HepG2 (cell line): ENCODE measurements at regions not wholly inside any gene's neighbourhood (a gene's known extent, or its start where the extent isn't known, plus 50 kb on each side); places are given as distances from the start of the nearest gene placed in this dataset.

Source experiments
- ATAC-seq: fragments of 200-7000 bp; cut with Tn5 transposase; 3 replicates; pipeline ENCODE4 v1.9.1; 2020; ENCODE audit warnings: mild to moderate bottlenecking, moderate library complexity
- BruUV-seq: library from RNA; stranded (reverse); fragments of 400-500 nt; replicated peaks from 2 replicates; lab custom pipeline; 2021; lab: Mats Ljungman, UMichigan
- CTCF ChIA-PET: fragments of 300-600 bp; formaldehyde crosslinking; extraction: SDS; loops from one replicate; lab custom pipeline; 2021; ENCODE audit warnings: low total read pairs, inconsistent platforms, low intra/inter-chr PET ratio; lab: Yijun Ruan, JAX
- POLR2A ChIA-PET: fragments of 350-600 bp; sonication (Branson Sonifier 250); formaldehyde crosslinking; loops from one replicate; lab custom pipeline; 2020; ENCODE audit warnings: antibody characterized with exemption, inconsistent platforms; lab: Yijun Ruan, JAX
- DNase-seq: peaks from one replicate; pipeline ENCODE4 v3.0.0-alpha.2; 2015; ENCODE audit warnings: low spot score
- FAIRE-seq: peaks from 3 replicates; lab custom pipeline; 2011; peaks lifted over from hg19 to GRCh38; lab: Jason Lieb, UNC
- H2AFZ ChIP-seq: one replicate; pipeline ENCODE4 v1.6.1; 2011; ENCODE audit warnings: low read length, inconsistent platforms
- H3K27ac ChIP-seq: fragments of 300-600 bp; 3 replicates; pipeline ENCODE4 v1.8.0; 2011; ENCODE audit warnings: mixed run types, mild to moderate bottlenecking, mixed read lengths, low read length, inconsistent platforms; ENCODE audit not compliant: insufficient read depth; ENCODE audit errors: extremely low read length
- H3K27me3 ChIP-seq, 2 experiments: fragments of 200-600 bp in 1 of 2; 2 replicates in 1 of 2; 3 replicates in 1 of 2; pipeline versions ENCODE4 v1.6.0 to v1.8.0; 2011; ENCODE audit warnings: low read length in 2 of 2, mild to moderate bottlenecking in 2 of 2, moderate library complexity in 2 of 2, inconsistent platforms in 1 of 2; ENCODE audit not compliant: insufficient read depth in 2 of 2, control insufficient read depth in 1 of 2
- H3K36me3 ChIP-seq, 2 experiments: fragments of 200-600 bp in 1 of 2; replicated peaks in 1 of 2; 2 replicates in 1 of 2; 3 replicates in 1 of 2; pipeline versions ENCODE4 v1.5.1 to v1.8.0; 2011; ENCODE audit warnings: low read length in 2 of 2, inconsistent platforms in 1 of 2; ENCODE audit not compliant: insufficient read depth in 2 of 2, control insufficient read depth in 1 of 2
- H3K4me1 ChIP-seq: 2 replicates; pipeline ENCODE4 v1.5.1; 2012; ENCODE audit warnings: low read length, inconsistent platforms; ENCODE audit not compliant: insufficient read depth
- H3K4me2 ChIP-seq: 2 replicates; pipeline ENCODE4 v1.6.0; 2011; ENCODE audit warnings: low read depth, low read length, inconsistent platforms
- H3K4me3 ChIP-seq, 3 experiments: fragments of 200-600 bp in 1 of 3; sonication (generic), shearing (Covaris generic) in 1 of 3; replicated peaks in 1 of 3; 2 replicates each; pipeline ENCODE4 v1.5.1; 2011 to 2016; ENCODE audit warnings: low read length in 3 of 3, inconsistent platforms in 2 of 3, low read depth in 2 of 3, mild to moderate bottlenecking in 2 of 3, control low read depth in 1 of 3, mixed read lengths in 1 of 3; ENCODE audit not compliant: insufficient read depth in 1 of 3
- H3K79me2 ChIP-seq: one replicate; pipeline ENCODE4 v1.6.1; 2011; ENCODE audit warnings: low read length, inconsistent platforms; ENCODE audit not compliant: insufficient read depth
- H3K9ac ChIP-seq: 2 replicates; pipeline ENCODE4 v1.6.0; 2011; ENCODE audit warnings: mild to moderate bottlenecking, low read depth, low read length, inconsistent platforms; ENCODE audit not compliant: insufficient read depth
- H3K9me3 ChIP-seq: 2 replicates; pipeline ENCODE4 v1.5.1; 2012; ENCODE audit warnings: mild to moderate bottlenecking, low read length
- H4K20me1 ChIP-seq: 2 replicates; pipeline ENCODE4 v1.6.0; 2011; ENCODE audit warnings: inconsistent platforms, mild to moderate bottlenecking, low read length, moderate library complexity; ENCODE audit not compliant: insufficient read depth
- AGO1 ChIP-seq: fragments of 200-400 bp; formaldehyde crosslinking; IDR thresholded peaks from 2 replicates; pipeline ENCODE4 v1.6.1; 2017; ENCODE audit warnings: mild to moderate bottlenecking, low read depth, low read length, moderate library complexity; ENCODE audit not compliant: poor library complexity, severe bottlenecking
- ARNTL ChIP-seq: sonication (generic); formaldehyde crosslinking; IDR thresholded peaks from 2 replicates; pipeline ENCODE4 v1.4.0; 2020; ENCODE audit warnings: mild to moderate bottlenecking, missing genetic modification reagents
- FOXK1 ChIP-seq: sonication (generic); formaldehyde crosslinking; IDR thresholded peaks from 2 replicates; pipeline ENCODE4 v1.4.0; 2020; ENCODE audit warnings: low read depth, missing genetic modification reagents, borderline replicate concordance
- FOXP1 ChIP-seq, 2 experiments: fragments of 450-650 bp in 1 of 2; IDR thresholded peaks; 2 replicates each; pipeline ENCODE4 v1.6.1; 2017 to 2018; ENCODE audit warnings: antibody characterized with exemption in 1 of 2
- HCFC1 ChIP-seq: fragments of 150-350 bp; IDR thresholded peaks from 2 replicates; pipeline ENCODE4 v1.6.1; 2014; ENCODE audit warnings: low read depth, low read length
- HOXD1 ChIP-seq: sonication (generic); formaldehyde crosslinking; IDR thresholded peaks from 2 replicates; pipeline ENCODE4 v1.5.0; 2020; ENCODE audit warnings: missing genetic modification reagents
- KDM2A ChIP-seq: sonication (generic); formaldehyde crosslinking; IDR thresholded peaks from 2 replicates; pipeline ENCODE4 v1.4.0; 2020; ENCODE audit warnings: low read depth, missing genetic modification reagents, borderline replicate concordance
- MAFG ChIP-seq: sonication (generic); formaldehyde crosslinking; IDR thresholded peaks from 2 replicates; pipeline ENCODE4 v1.5.1; 2020; ENCODE audit warnings: mild to moderate bottlenecking, missing genetic modification reagents
- NAIF1 ChIP-seq: sonication (generic); formaldehyde crosslinking; IDR thresholded peaks from 2 replicates; pipeline ENCODE4 v1.5.0; 2020; ENCODE audit warnings: mild to moderate bottlenecking, missing genetic modification reagents, borderline replicate concordance
- NCOA1 ChIP-seq: sonication (generic); formaldehyde crosslinking; IDR thresholded peaks from 2 replicates; pipeline ENCODE4 v1.9.0; 2021; ENCODE audit warnings: missing genetic modification reagents
- PAWR ChIP-seq: sonication (generic); formaldehyde crosslinking; IDR thresholded peaks from 2 replicates; pipeline ENCODE4 v1.4.0; 2020; ENCODE audit warnings: missing genetic modification reagents, mild to moderate bottlenecking, borderline replicate concordance
- SRSF1 ChIP-seq: fragments of 200-400 bp; formaldehyde crosslinking; optimal IDR thresholded peaks from 2 replicates; pipeline ENCODE3; 2017; ENCODE audit warnings: mild to moderate bottlenecking, low read depth, low read length, moderate library complexity
- YEATS4 ChIP-seq: sonication (generic); formaldehyde crosslinking; IDR thresholded peaks from 2 replicates; pipeline ENCODE4 v1.4.0; 2020; ENCODE audit warnings: missing genetic modification reagents, borderline replicate concordance
- ZFAT ChIP-seq: sonication (generic); formaldehyde crosslinking; conservative IDR thresholded peaks from 2 replicates; pipeline ENCODE4 v1.8.1; 2023; ENCODE audit warnings: missing genetic modification reagents, inconsistent platforms
- ZMYM3 ChIP-seq: sonication (generic); formaldehyde crosslinking; IDR thresholded peaks from 2 replicates; pipeline ENCODE4 v1.5.1; 2020; ENCODE audit warnings: mild to moderate bottlenecking, missing genetic modification reagents
- ZNF30 ChIP-seq: sonication (generic); formaldehyde crosslinking; IDR thresholded peaks from 2 replicates; pipeline ENCODE4 v1.5.0; 2020; ENCODE audit warnings: mild to moderate bottlenecking, missing genetic modification reagents
- ZNF44 ChIP-seq: sonication (generic); formaldehyde crosslinking; IDR thresholded peaks from 2 replicates; pipeline ENCODE4 v1.5.1; 2020; ENCODE audit warnings: mild to moderate bottlenecking, missing genetic modification reagents
- ZNF563 ChIP-seq: sonication (generic); formaldehyde crosslinking; IDR thresholded peaks from 2 replicates; pipeline ENCODE4 v1.8.0; 2022; ENCODE audit warnings: mild to moderate bottlenecking, moderate library complexity, missing genetic modification reagents
- ZNF674 ChIP-seq: sonication (generic); formaldehyde crosslinking; IDR thresholded peaks from 2 replicates; pipeline ENCODE4 v1.5.0; 2020; ENCODE audit warnings: low read depth, mild to moderate bottlenecking, missing genetic modification reagents
- ZNF75D ChIP-seq: sonication (generic); formaldehyde crosslinking; IDR thresholded peaks from 2 replicates; pipeline ENCODE4 v1.8.1; 2023; ENCODE audit warnings: missing genetic modification reagents, mild to moderate bottlenecking, borderline replicate concordance
- WGBS: methylation state at CpG from one replicate; pipeline ENCODE4 v1.1.6; 2017; ENCODE audit warnings: low lambda C conversion rate; 5-methylcytosine and 5-hydroxymethylcytosine counted together
- in situ Hi-C: cut with HindIII; loops from 2 replicates; pipeline ENCODE4 v1.10.0; 2017; ENCODE audit warnings: low pct_unique_long_range_greater_than_20kb; ENCODE audit not compliant: extremely low pct_ligation_motif_present
- intact Hi-C: fragments of 100-400 bp; cut with micrococcal nuclease; formaldehyde crosslinking; loops from one replicate; pipeline ENCODE4 v1.10.0; 2022; ENCODE audit not compliant: unreplicated experiment

- Histone ChIP-seq H2AFZ (no peak overlapping the region), H3K9me3 (no peaks in the 10 kb centered on the region), H3K79me2 (no peaks in the 10 kb centered on the region), H3K4me3 (no peak overlapping the region), H3K36me3 (no peaks in the 10 kb centered on the region), H3K9ac (no peak overlapping the region), H4K20me1 (no peaks in the 10 kb centered on the region), H3K4me1 (no peaks in the 10 kb centered on the region), H3K27ac (no peak overlapping the region), H3K27me3 (no peaks in the 10 kb centered on the region), H3K4me2 (no peak overlapping the region)
- in situ Hi-C loops: no loop called here
- ChIA-PET CTCF (no interaction called here), POLR2A (no interaction called here)
- WGBS: 35% methylated on average over 6 of the region's 6 CpGs
- intact Hi-C loops: no loop called here
- TF ChIP-seq ZNF44 (CRISPR knock-in tag): no peak
- ATAC-seq (no peak), DNase-seq (no peak), FAIRE-seq (no peak)
- BruUV-seq: no TSS peak
Measured at GRCh38 chr5:17378346-17378997, 119.6 kb upstream of the TAF11L2 start.

- Histone ChIP-seq H2AFZ (no peak overlapping the region), H3K4me2 (no peak overlapping the region), H3K79me2 (no peaks in the 10 kb centered on the region), H3K27ac (no peak overlapping the region), H3K27me3 (no peaks in the 10 kb centered on the region), H3K9me3 (no peaks in the 10 kb centered on the region), H3K9ac (no peak overlapping the region), H3K36me3 (no peaks in the 10 kb centered on the region), H3K4me3 (no peak overlapping the region), H3K4me1 (no peaks in the 10 kb centered on the region), H4K20me1 (no peaks in the 10 kb centered on the region)
- CTCF ChIA-PET: no interaction called here
- 3% methylated on average over 7 of the region's 7 CpGs for WGBS
- no peak for FAIRE-seq
- intact Hi-C loops: no loop called here
- no peak for ATAC-seq
- no peak for DNase-seq
- in situ Hi-C loops: no loop called here
- TF ChIP-seq ARNTL (CRISPR knock-in tag): no peak
- no peak for TF ChIP-seq HCFC1
- TF ChIP-seq KDM2A (CRISPR knock-in tag): no peak
- no peak for TF ChIP-seq YEATS4 (CRISPR knock-in tag)
- TF ChIP-seq ZFAT (CRISPR knock-in tag): no peak
- no peak for TF ChIP-seq ZNF75D
- TF ChIP-seq MAFG (CRISPR knock-in tag): no peak
- no peak for TF ChIP-seq ZNF563 (CRISPR knock-in tag)
- no peak for TF ChIP-seq NCOA1 (CRISPR knock-in tag)
- TF ChIP-seq ZMYM3: no peak
- TF ChIP-seq PAWR (CRISPR knock-in tag): no peak
- TF ChIP-seq HOXD1: no peak
- TF ChIP-seq AGO1: no peak
- TF ChIP-seq ZNF674 (CRISPR knock-in tag): no peak
- no peak for TF ChIP-seq NAIF1
- no peak for TF ChIP-seq ZNF30
- TF ChIP-seq FOXK1 (CRISPR knock-in tag): no peak
- TF ChIP-seq SRSF1: no peak
- TF ChIP-seq FOXP1 (IDR thresholded peaks at IDR 0.05): no peak
- TF ChIP-seq FOXP1 (CRISPR knock-in tag; IDR thresholded peaks at IDR 0.05): no peak
- no TSS peak for BruUV-seq
- POLR2A ChIA-PET: no interaction called here
Measured at GRCh38 chr5:17379100-17379951, 118.7 kb upstream of the TAF11L2 start.
